ENCODE measurements at regions not wholly inside any gene's neighbourhood (a gene's known extent, or its start where the extent isn't known, plus 50 kb on each side); places are given as distances from the start of the nearest gene placed in this dataset.

DNA sequence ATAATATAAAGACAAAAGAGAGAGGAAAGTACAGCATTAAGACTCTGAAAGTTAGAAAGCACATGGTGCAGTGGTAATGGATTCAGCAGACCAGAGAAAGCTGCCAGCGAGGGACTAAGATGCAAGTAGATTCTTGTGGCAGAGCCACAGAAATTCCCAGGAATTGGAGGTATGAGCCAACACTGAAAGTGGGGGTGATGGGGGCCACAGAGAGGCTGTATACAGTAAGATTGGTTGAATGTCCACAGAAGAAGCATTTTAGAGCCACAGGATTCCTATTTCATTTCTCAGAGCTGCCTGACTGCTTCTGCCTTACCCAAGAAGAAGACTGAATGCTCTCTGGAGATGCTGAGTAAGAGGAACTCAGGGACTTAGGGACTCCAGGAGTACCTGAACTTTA lies 295.0 kb downstream of the LMO7 start:
- TF ChIP-seq, protein P1, sequence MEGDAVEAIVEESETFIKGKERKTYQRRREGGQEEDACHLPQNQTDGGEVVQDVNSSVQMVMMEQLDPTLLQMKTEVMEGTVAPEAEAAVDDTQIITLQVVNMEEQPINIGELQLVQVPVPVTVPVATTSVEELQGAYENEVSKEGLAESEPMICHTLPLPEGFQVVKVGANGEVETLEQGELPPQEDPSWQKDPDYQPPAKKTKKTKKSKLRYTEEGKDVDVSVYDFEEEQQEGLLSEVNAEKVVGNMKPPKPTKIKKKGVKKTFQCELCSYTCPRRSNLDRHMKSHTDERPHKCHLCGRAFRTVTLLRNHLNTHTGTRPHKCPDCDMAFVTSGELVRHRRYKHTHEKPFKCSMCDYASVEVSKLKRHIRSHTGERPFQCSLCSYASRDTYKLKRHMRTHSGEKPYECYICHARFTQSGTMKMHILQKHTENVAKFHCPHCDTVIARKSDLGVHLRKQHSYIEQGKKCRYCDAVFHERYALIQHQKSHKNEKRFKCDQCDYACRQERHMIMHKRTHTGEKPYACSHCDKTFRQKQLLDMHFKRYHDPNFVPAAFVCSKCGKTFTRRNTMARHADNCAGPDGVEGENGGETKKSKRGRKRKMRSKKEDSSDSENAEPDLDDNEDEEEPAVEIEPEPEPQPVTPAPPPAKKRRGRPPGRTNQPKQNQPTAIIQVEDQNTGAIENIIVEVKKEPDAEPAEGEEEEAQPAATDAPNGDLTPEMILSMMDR (IDR thresholded peaks at IDR 0.05; ENCODE audit: insufficient read depth, low read depth, low read length), result no peak
- TF ChIP-seq EZH2 (IDR thresholded peaks at IDR 0.05; ENCODE audit: insufficient read depth, low read length), result no peak
